ENCODE measurements at regions not wholly inside any gene's neighbourhood (a gene's known extent, or its start where the extent isn't known, plus 50 kb on each side); places are given as distances from the start of the nearest gene placed in this dataset.
"Not testable (repeated sequence)": the region's sequence is repeated elsewhere in the genome, so short reads cannot be mapped to it uniquely, and the experiment has no call there.

GRCh38 chr14:106717544-106717943 is 1191.2 kb downstream of the TMEM121 start:
- peak in 2 of 12 donors; percentile 13 to 24 for TF ChIP-seq CTCF (IDR thresholded peaks at IDR 0.05)
- not testable (repeated sequence) for TF ChIP-seq POLR2A (IDR thresholded peaks at IDR 0.05)

Measured in heart left ventricle (tissue), 13 donors.